SK-N-SH (cell line): ENCODE measurements at regions not wholly inside any gene's neighbourhood (a gene's known extent, or its start where the extent isn't known, plus 50 kb on each side); places are given as distances from the start of the nearest gene placed in this dataset.

Source experiments
- CTCF ChIA-PET: fragments of 300-600, 350-600 bp; formaldehyde crosslinking; extraction: SDS; loops from one replicate; lab custom pipeline; 2021; lab: Yijun Ruan, JAX
- POLR2A ChIA-PET: fragments of 350-600 bp; sonication (Branson Sonifier 250); formaldehyde crosslinking; extraction: SDS; loops from one replicate; lab custom pipeline; 2020; ENCODE audit warnings: antibody characterized with exemption, inconsistent platforms; lab: Yijun Ruan, JAX
- DNase-seq: peaks from one replicate; pipeline ENCODE4 v3.0.0; 2012
- H2AFZ ChIP-seq: fragments of 200-600 bp; sonication (generic); 2 replicates; pipeline ENCODE4 v1.8.1; 2016; ENCODE audit warnings: antibody characterized with exemption, mild to moderate bottlenecking, low read depth
- H3F3A ChIP-seq: fragments of 200-600 bp; sonication (generic); replicated peaks from 2 replicates; pipeline ENCODE3; 2016; ENCODE audit warnings: antibody characterized with exemption, mild to moderate bottlenecking; ENCODE audit not compliant: insufficient read depth
- H3K27ac ChIP-seq, 2 experiments: fragments of 200-500 bp in 1 of 2; fragments of 200-600 bp in 1 of 2; sonication (Bioruptor generic) in 1 of 2; sonication (generic), shearing (Covaris generic) in 1 of 2; 2 replicates each; pipeline versions ENCODE4 v1.5.1 to v1.6.1; 2014 to 2016; ENCODE audit warnings: low read depth in 2 of 2, inconsistent platforms in 1 of 2, low read length in 1 of 2, mild to moderate bottlenecking in 1 of 2, mixed read lengths in 1 of 2
- H3K27me3 ChIP-seq: fragments of 200-600 bp; sonication (generic), shearing (Covaris generic); 2 replicates; pipeline ENCODE4 v1.6.1; 2016; ENCODE audit warnings: mixed run types; ENCODE audit not compliant: insufficient read depth
- H3K36me3 ChIP-seq, 2 experiments: fragments of 200-500 bp in 1 of 2; fragments of 200-600 bp in 1 of 2; sonication (Bioruptor generic) in 1 of 2; sonication (generic) in 1 of 2; replicated peaks in 1 of 2; 2 replicates each; pipeline versions ENCODE3 to v1.5.1; 2014 to 2016; ENCODE audit warnings: low read length in 1 of 2, mild to moderate bottlenecking in 1 of 2; ENCODE audit not compliant: insufficient read depth in 2 of 2, control insufficient read depth in 1 of 2
- H3K4me1 ChIP-seq, 2 experiments: fragments of 200-500 bp in 1 of 2; fragments of 200-600 bp in 1 of 2; sonication (Bioruptor generic) in 1 of 2; sonication (generic), shearing (Covaris generic) in 1 of 2; 2 replicates each; pipeline versions ENCODE4 v1.5.1 to v1.6.1; 2014 to 2016; ENCODE audit warnings: low read depth in 1 of 2, low read length in 1 of 2, mixed run types in 1 of 2; ENCODE audit not compliant: insufficient read depth in 2 of 2, control insufficient read depth in 1 of 2
- H3K4me2 ChIP-seq: fragments of 200-600 bp; sonication (generic), shearing (Covaris generic); 2 replicates; pipeline ENCODE4 v1.6.1; 2017; ENCODE audit warnings: mixed run types
- H3K4me3 ChIP-seq, 2 experiments: fragments of 200-500 bp in 1 of 2; fragments of 200-600 bp in 1 of 2; sonication (Bioruptor generic) in 1 of 2; sonication (generic), shearing (Covaris generic) in 1 of 2; 2 replicates each; pipeline versions ENCODE4 v1.5.1 to v1.8.1; 2014 to 2016; ENCODE audit warnings: low read depth in 2 of 2, inconsistent platforms in 1 of 2, low read length in 1 of 2, mild to moderate bottlenecking in 1 of 2, mixed read lengths in 1 of 2, moderate library complexity in 1 of 2
- H3K79me2 ChIP-seq: fragments of 200-600 bp; sonication (generic); 2 replicates; pipeline ENCODE4 v1.8.1; 2017; ENCODE audit warnings: mild to moderate bottlenecking; ENCODE audit not compliant: insufficient read depth
- H3K9ac ChIP-seq: fragments of 200-600 bp; sonication (generic); 2 replicates; pipeline ENCODE4 v1.6.1; 2017; ENCODE audit warnings: mixed run types
- H3K9me2 ChIP-seq: fragments of 200-600 bp; sonication (generic); 2 replicates; pipeline ENCODE4 v1.6.1; 2017; ENCODE audit warnings: mixed run types
- H3K9me3 ChIP-seq: fragments of 200-600 bp; sonication (generic); 2 replicates; pipeline ENCODE4 v1.6.1; 2017; ENCODE audit warnings: mixed run types, mild to moderate bottlenecking, moderate library complexity
- H4K20me1 ChIP-seq: fragments of 200-600 bp; sonication (generic); 2 replicates; pipeline ENCODE4 v1.6.1; 2017; ENCODE audit warnings: mild to moderate bottlenecking, mixed run types; ENCODE audit not compliant: insufficient read depth
- CTCF ChIP-seq: fragments of 200-600 bp; sonication (generic); IDR thresholded peaks from 2 replicates; pipeline ENCODE4 v1.6.1; 2017; ENCODE audit warnings: antibody characterized with exemption, mild to moderate bottlenecking, moderate library complexity
- ELF1 ChIP-seq: IDR thresholded peaks from 2 replicates; pipeline ENCODE4 v1.4.0; 2012
- EZH2phosphoT487 ChIP-seq: fragments of 200-600 bp; sonication (generic); IDR thresholded peaks from 2 replicates; pipeline ENCODE4 v1.6.1; 2017; ENCODE audit warnings: low read depth, mixed run types, mild to moderate bottlenecking, antibody characterized with exemption, moderate library complexity, borderline replicate concordance
- FOXJ3 ChIP-seq: sonication (generic); formaldehyde crosslinking; IDR thresholded peaks from 2 replicates; pipeline ENCODE4 v1.5.1; 2020; ENCODE audit warnings: mild to moderate bottlenecking, missing genetic modification reagents
- FOXM1 ChIP-seq: IDR thresholded peaks from 2 replicates; pipeline ENCODE4 v1.4.0; 2012; ENCODE audit warnings: low read depth, mild to moderate bottlenecking
- GATA2 ChIP-seq: sonication (generic); formaldehyde crosslinking; IDR thresholded peaks from 2 replicates; pipeline ENCODE4 v1.5.0; 2020; ENCODE audit warnings: mild to moderate bottlenecking, missing genetic modification reagents
- MEF2A ChIP-seq: IDR thresholded peaks from 2 replicates; pipeline ENCODE4 v1.4.0; 2012; ENCODE audit warnings: low read depth, borderline replicate concordance
- MXI1 ChIP-seq: IDR thresholded peaks from 2 replicates; pipeline ENCODE4 v1.6.1; 2012; ENCODE audit warnings: mild to moderate bottlenecking, low read depth, low read length, improper control_type of control experiment
- NFIC ChIP-seq: IDR thresholded peaks from 2 replicates; pipeline ENCODE4 v1.4.0; 2012; ENCODE audit warnings: borderline replicate concordance
- POLR2AphosphoS5 ChIP-seq: IDR thresholded peaks from 2 replicates; pipeline ENCODE4 v1.6.1; 2012; ENCODE audit warnings: low read depth, low read length
- RAD21 ChIP-seq: IDR thresholded peaks from 2 replicates; pipeline ENCODE4 v1.6.1; 2012; ENCODE audit warnings: mild to moderate bottlenecking, low read length
- RCOR1 ChIP-seq: fragments of 150-350 bp; IDR thresholded peaks from 2 replicates; pipeline ENCODE4 v1.6.1; 2017; ENCODE audit warnings: antibody characterized with exemption, low read length
- REST ChIP-seq: IDR thresholded peaks from 2 replicates; pipeline ENCODE4 v1.6.1; 2012; ENCODE audit warnings: mild to moderate bottlenecking, low read depth, low read length, moderate library complexity
- RFX5 ChIP-seq: IDR thresholded peaks from 2 replicates; pipeline ENCODE4 v1.6.1; 2012; ENCODE audit warnings: mild to moderate bottlenecking, improper control_type of control experiment, low read length
- RXRA ChIP-seq: IDR thresholded peaks from 2 replicates; pipeline ENCODE4 v1.4.0; 2012; ENCODE audit warnings: low read depth, mild to moderate bottlenecking, borderline replicate concordance
- TCF12 ChIP-seq: IDR thresholded peaks from 2 replicates; pipeline ENCODE4 v1.4.0; 2012
- TEAD4 ChIP-seq: IDR thresholded peaks from 2 replicates; pipeline ENCODE4 v1.4.0; 2012; ENCODE audit warnings: mild to moderate bottlenecking, borderline replicate concordance; ENCODE audit not compliant: insufficient read depth
- USF2 ChIP-seq: fragments of 150-350 bp; IDR thresholded peaks from 2 replicates; pipeline ENCODE4 v1.6.1; 2017; ENCODE audit warnings: antibody characterized with exemption, low read length, low read depth, borderline replicate concordance
- WGBS: methylation state at CpG from one replicate; pipeline ENCODE4 v1.1.6; 2017; ENCODE audit warnings: low lambda C conversion rate; 5-methylcytosine and 5-hydroxymethylcytosine counted together
- TF ChIP-seq, protein P1 (sequence below): IDR thresholded peaks from 2 replicates; pipeline ENCODE4 v1.4.0; 2012; ENCODE audit warnings: low read depth

- peaks cover 0 to 3% of the 10 kb centered on the region in 2 experiments; a peak in 2 of 4 replicates for H3K4me1 ChIP-seq
- no peaks in the 10 kb centered on the region for H3K9me2 ChIP-seq
- H3K27ac ChIP-seq = no peak overlapping the region
- no peaks in the 10 kb centered on the region for H3K27me3 ChIP-seq
- H3K79me2 ChIP-seq = no peaks in the 10 kb centered on the region
- 0 out of 2 replicates have a peak, but pooled peaks cover 6% of the 10 kb centered on the region for H3K9me3 ChIP-seq
- 48% methylated on average over 3 of the region's 3 CpGs for WGBS
- H3K4me3 ChIP-seq = no peak overlapping the region
- CTCF ChIA-PET = no interaction called here
- POLR2A ChIA-PET = no interaction called here
- H3K36me3 ChIP-seq = no peaks in the 10 kb centered on the region
- H3K9ac ChIP-seq = no peak overlapping the region
- no peak for TF ChIP-seq USF2
- TF ChIP-seq ELF1 = no peak
- no peak for TF ChIP-seq RCOR1
- TF ChIP-seq FOXJ3 (CRISPR knock-in tag) = no peak
- no peak for TF ChIP-seq MEF2A
- no peak for TF ChIP-seq TCF12
- no peak for TF ChIP-seq TEAD4
- no peak for TF ChIP-seq NFIC
- no peak for TF ChIP-seq FOXM1
- TF ChIP-seq CTCF = no peak
- no peak for TF ChIP-seq GATA2
- no peak for TF ChIP-seq POLR2AphosphoS5
- no peak for TF ChIP-seq EZH2phosphoT487
- TF ChIP-seq RFX5 = no peak
- TF ChIP-seq, protein P1, sequence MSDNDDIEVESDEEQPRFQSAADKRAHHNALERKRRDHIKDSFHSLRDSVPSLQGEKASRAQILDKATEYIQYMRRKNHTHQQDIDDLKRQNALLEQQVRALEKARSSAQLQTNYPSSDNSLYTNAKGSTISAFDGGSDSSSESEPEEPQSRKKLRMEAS = no peak
- no peak for TF ChIP-seq MXI1
- TF ChIP-seq RXRA = no peak
- TF ChIP-seq REST = no peak
- TF ChIP-seq RAD21 = no peak
- TF ChIP-seq, all 33 proteins: peak for 0
- H2AFZ ChIP-seq = no peak overlapping the region
- no peak overlapping the region for H3K4me2 ChIP-seq
- no peak for DNase-seq
- no peaks in the 10 kb centered on the region for H3F3A ChIP-seq
- no peaks in the 10 kb centered on the region for H4K20me1 ChIP-seq
Measured at GRCh38 chr11:10990637-10991193, 132.9 kb upstream of the ZBED5 start.
